ENCODE measurements at regions not wholly inside any gene's neighbourhood (a gene's known extent, or its start where the extent isn't known, plus 50 kb on each side); places are given as distances from the start of the nearest gene placed in this dataset.

GRCh38 chr16:73202161-73202729 lies 154.3 kb upstream of the ZFHX3 start (continued):
- TF ChIP-seq USF2 (IDR thresholded peaks at IDR 0.05; ENCODE audit: borderline replicate concordance, low read depth, low read length) (no peak), FOXJ3 (CRISPR knock-in tag; IDR thresholded peaks at IDR 0.05) (no peak), RXRA (IDR thresholded peaks at IDR 0.05; ENCODE audit: borderline replicate concordance, low read depth) (peak; percentile 32; the same call in 1 of the 2 replicates), RFX5 (IDR thresholded peaks at IDR 0.05; ENCODE audit: low read length) (no peak), ELF1 (IDR thresholded peaks at IDR 0.05) (no peak), RAD21 (IDR thresholded peaks at IDR 0.05; ENCODE audit: low read length) (no peak), MEF2A (IDR thresholded peaks at IDR 0.05; ENCODE audit: borderline replicate concordance, low read depth) (peak; percentile 79; the same call in 1 of the 2 replicates), YY1 (IDR thresholded peaks at IDR 0.05; ENCODE audit: low read depth) (no peak), TCF12 (IDR thresholded peaks at IDR 0.05) (peak; percentile 96), CHD2 (IDR thresholded peaks at IDR 0.05; ENCODE audit: low read length, partially characterized antibody) (no peak), USF1 (IDR thresholded peaks at IDR 0.05; ENCODE audit: borderline replicate concordance, low read depth) (no peak), NRF1 (IDR thresholded peaks at IDR 0.05; ENCODE audit: low read depth, low read length) (no peak)

GRCh38 chr16:73199214-73199613 lies 151.3 kb upstream of the ZFHX3 start:
- H3K36me3 ChIP-seq (replicated peaks in 1 of 2; ENCODE audit: control insufficient read depth in 1 of 2, insufficient read depth in 2 of 2, low read length in 1 of 2): no peaks in the 10 kb centered on the region
- H3K4me2 ChIP-seq: no peak overlapping the region

More at GRCh38 chr16:73199214-73199613, 151.3 kb upstream of the ZFHX3 start:
- Histone ChIP-seq H3K79me2 (ENCODE audit: insufficient read depth) (no peaks in the 10 kb centered on the region), H4K20me1 (ENCODE audit: insufficient read depth) (no peaks in the 10 kb centered on the region), H3F3A (replicated peaks; ENCODE audit: insufficient read depth) (peaks cover 20% of the 10 kb centered on the region), H3K27ac (ENCODE audit: low read depth in 2 of 2, low read length in 1 of 2) (no peak overlapping the region), H3K9ac (no peak overlapping the region), H3K27me3 (ENCODE audit: insufficient read depth) (no peaks in the 10 kb centered on the region), H3K9me2 (no peaks in the 10 kb centered on the region), H3K9me3 (no peaks in the 10 kb centered on the region), H2AFZ (ENCODE audit: low read depth) (no peak overlapping the region), H3K4me1 (ENCODE audit: control insufficient read depth in 1 of 2, insufficient read depth in 2 of 2, low read depth in 1 of 2, low read length in 1 of 2) (peaks cover 6 to 18% of the 10 kb centered on the region in 2 experiments; a peak in 3 of 4 replicates), H3K4me3 (ENCODE audit: low read depth in 2 of 2, low read length in 1 of 2) (no peak overlapping the region)
- TF ChIP-seq NFIC (IDR thresholded peaks at IDR 0.05; ENCODE audit: borderline replicate concordance): no peak
- no peak for TF ChIP-seq NRF1 (IDR thresholded peaks at IDR 0.05; ENCODE audit: low read depth, low read length)
- TF ChIP-seq YY1 (IDR thresholded peaks at IDR 0.05; ENCODE audit: low read depth): no peak
- no peak for TF ChIP-seq ZBTB33 (IDR thresholded peaks at IDR 0.05; ENCODE audit: borderline replicate concordance, low read depth)
- TF ChIP-seq RAD21 (IDR thresholded peaks at IDR 0.05; ENCODE audit: low read length): 0 out of 2 replicates have a peak, but pooled peaks have one; percentile 13
- no peak for TF ChIP-seq TEAD4 (IDR thresholded peaks at IDR 0.05; ENCODE audit: borderline replicate concordance, insufficient read depth)
- ChIA-PET CTCF (interaction anchor here (0.7 to 1.1 kb wide), 2 partner anchors 139 to 230 kb away, joined by 3 read pairs; no protein-coding TSS in a partner anchor), POLR2A (no interaction called here)
- 89% methylated on average over 7 of the region's 7 CpGs for WGBS (ENCODE audit: low lambda C conversion rate)
- no peak for DNase-seq

All from SK-N-SH (cell line).